HUES6 (cell line): ENCODE measurements at regions not wholly inside any gene's neighbourhood (a gene's known extent, or its start where the extent isn't known, plus 50 kb on each side); places are given as distances from the start of the nearest gene placed in this dataset.
"Not testable (repeated sequence)": the region's sequence is repeated elsewhere in the genome, so short reads cannot be mapped to it uniquely, and the experiment has no call there.

Experiments
- H3K27ac ChIP-seq: 2 replicates; pipeline ENCODE4 v1.7.0; 2013; ENCODE audit warnings: low read depth, mild to moderate bottlenecking, low read length, inconsistent platforms
- H3K27me3 ChIP-seq: 2 replicates; pipeline ENCODE4 v1.6.1; 2013; ENCODE audit warnings: low read length; ENCODE audit not compliant: control insufficient read depth, insufficient read depth
- H3K36me3 ChIP-seq: 2 replicates; pipeline ENCODE4 v1.6.1; 2013; ENCODE audit warnings: low read length; ENCODE audit not compliant: control insufficient read depth, insufficient read depth
- H3K4me1 ChIP-seq: 2 replicates; pipeline ENCODE4 v1.6.1; 2013; ENCODE audit warnings: low read length; ENCODE audit not compliant: control insufficient read depth, insufficient read depth
- H3K4me3 ChIP-seq: 2 replicates; pipeline ENCODE4 v1.5.1; 2013; ENCODE audit warnings: low read depth, low read length
- H3K9ac ChIP-seq: one replicate; pipeline ENCODE4 v1.6.1; 2013; ENCODE audit warnings: mild to moderate bottlenecking, low read length
- H3K9me3 ChIP-seq: 2 replicates; pipeline ENCODE4 v1.6.1; 2013; ENCODE audit warnings: low read depth, low read length; ENCODE audit not compliant: control insufficient read depth, insufficient read depth

DNA sequence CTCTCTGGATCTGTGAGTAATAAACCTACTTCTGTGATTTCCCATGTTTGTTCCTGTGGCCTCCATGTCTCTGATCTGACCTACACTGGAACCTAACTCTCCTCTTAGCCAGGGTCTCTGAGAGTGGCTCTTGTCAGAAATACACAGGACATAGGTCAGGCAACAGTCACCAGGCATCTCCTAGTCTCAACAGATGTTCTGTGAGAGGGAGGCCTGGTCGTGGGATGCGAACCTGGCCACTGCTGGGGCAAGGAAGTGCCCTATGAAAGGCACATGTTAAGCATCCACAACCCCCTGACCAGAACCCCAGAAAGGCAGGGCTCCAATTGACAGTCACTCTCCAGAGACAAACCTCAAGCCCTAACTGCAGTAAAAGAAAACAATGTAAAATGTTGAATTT is 2771.5 kb downstream of the RPIA start:
- not testable (repeated sequence) for H3K27ac ChIP-seq, H3K36me3 ChIP-seq, H3K4me3 ChIP-seq, H3K27me3 ChIP-seq, H3K9me3 ChIP-seq, H3K9ac ChIP-seq, H3K4me1 ChIP-seq

GRCh38 chr2:91466780-91467363 is 2775.4 kb downstream of the RPIA start:
- H3K4me1 ChIP-seq, H3K36me3 ChIP-seq: not testable (repeated sequence)

GRCh38 chr2:91476244-91476935 is 2784.9 kb downstream of the RPIA start:
- not testable (repeated sequence) for H3K4me1 ChIP-seq, H3K9me3 ChIP-seq
- peaks cover 42% of the 10 kb centered on the region for H3K27me3 ChIP-seq

More at GRCh38 chr2:91466780-91467363, 2775.4 kb downstream of the RPIA start:
- not testable (repeated sequence) for H3K27ac ChIP-seq, H3K9me3 ChIP-seq, H3K9ac ChIP-seq, H3K4me3 ChIP-seq
- H3K27me3 ChIP-seq: peaks cover 12% of the 10 kb centered on the region; the same call in 1 of the 2 replicates

DNA sequence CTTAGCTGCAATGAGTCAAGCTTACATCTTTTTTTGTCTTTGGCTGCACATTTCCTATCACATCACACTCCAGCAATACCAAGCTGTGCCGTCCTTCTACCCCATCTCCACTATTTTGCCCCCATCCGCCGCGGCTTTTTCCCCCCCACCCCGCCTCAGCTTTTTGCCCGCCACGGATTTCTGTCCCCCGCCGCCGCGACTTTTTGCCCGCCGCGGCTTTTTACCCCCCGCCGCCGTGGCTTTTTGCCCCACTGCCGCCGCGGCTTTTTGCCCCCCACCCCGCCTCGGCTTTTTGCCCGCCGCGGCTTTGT is 2785.4 kb downstream of the RPIA start:
- not testable (repeated sequence) for H3K4me1 ChIP-seq, H3K9me3 ChIP-seq, H3K9ac ChIP-seq, H3K4me3 ChIP-seq, H3K27ac ChIP-seq, H3K36me3 ChIP-seq
- peaks cover 42% of the 10 kb centered on the region for H3K27me3 ChIP-seq

More at GRCh38 chr2:91476244-91476935, 2784.9 kb downstream of the RPIA start:
- H3K4me3 ChIP-seq, H3K27ac ChIP-seq, H3K9ac ChIP-seq, H3K36me3 ChIP-seq: not testable (repeated sequence)

DNA sequence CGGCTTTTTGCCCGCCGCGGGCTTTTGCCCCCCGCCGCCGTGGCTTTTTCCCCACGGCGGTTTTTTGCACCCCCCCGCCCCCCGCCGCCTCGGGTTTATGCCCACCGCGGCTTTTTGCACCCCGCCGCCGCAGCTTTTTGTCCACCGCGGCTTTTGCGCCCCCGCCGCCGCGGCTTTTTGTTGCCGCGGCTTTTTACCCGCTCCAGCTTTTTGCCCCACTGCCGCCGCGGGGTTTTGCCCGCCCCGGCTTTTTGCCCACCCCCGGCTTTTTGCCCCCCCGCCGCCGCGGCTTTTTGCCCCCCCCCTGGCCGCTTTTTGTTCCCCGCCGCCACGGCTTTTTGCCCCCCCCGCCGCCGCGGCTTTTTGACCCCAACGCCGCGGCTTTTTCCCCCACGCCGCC is 2785.8 kb downstream of the RPIA start:
- not testable (repeated sequence) for H3K9ac ChIP-seq, H3K4me3 ChIP-seq, H3K4me1 ChIP-seq, H3K9me3 ChIP-seq, H3K36me3 ChIP-seq, H3K27ac ChIP-seq
- H3K27me3 ChIP-seq: peaks cover 39% of the 10 kb centered on the region

GRCh38 chr2:91477731-91478672 is 2786.5 kb downstream of the RPIA start:
- Histone ChIP-seq H3K4me3 (peak overlapping the region; percentile 31; the same call in 1 of the 2 replicates), H3K4me1 (no peaks in the 10 kb centered on the region), H3K9me3 (no peaks in the 10 kb centered on the region), H3K9ac (no peak overlapping the region), H3K27me3 (peaks cover 35% of the 10 kb centered on the region), H3K27ac (no peak overlapping the region), H3K36me3 (no peaks in the 10 kb centered on the region)

GRCh38 chr2:91478851-91479718 is 2787.6 kb downstream of the RPIA start:
- not testable (repeated sequence) for H3K9me3 ChIP-seq, H3K9ac ChIP-seq, H3K27ac ChIP-seq, H3K4me1 ChIP-seq, H3K36me3 ChIP-seq
- peaks cover 31% of the 10 kb centered on the region for H3K27me3 ChIP-seq
- peak overlapping the region; percentile 42 for H3K4me3 ChIP-seq

DNA sequence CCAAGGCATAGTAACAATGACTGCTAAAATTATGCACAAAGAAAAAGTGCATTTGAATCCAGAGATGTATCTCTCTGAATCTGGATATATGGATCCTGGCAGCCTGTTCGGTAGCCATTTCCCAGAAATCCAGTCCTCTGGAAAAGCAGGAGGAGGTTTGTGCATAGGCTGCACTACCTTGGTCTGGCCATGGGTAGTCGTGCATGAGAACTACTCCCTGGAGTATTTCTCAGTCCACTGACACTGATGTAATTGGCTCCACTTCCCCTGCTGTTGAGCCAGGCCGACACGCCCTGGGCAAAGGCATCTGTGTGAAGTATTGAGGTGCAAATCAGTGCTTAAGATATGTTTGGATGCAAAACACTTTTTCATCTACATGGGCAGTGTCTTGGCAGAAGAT is 2793.8 kb downstream of the RPIA start:
- not testable (repeated sequence) for H3K4me3 ChIP-seq, H3K9me3 ChIP-seq, H3K27ac ChIP-seq, H3K36me3 ChIP-seq, H3K27me3 ChIP-seq, H3K4me1 ChIP-seq, H3K9ac ChIP-seq

DNA sequence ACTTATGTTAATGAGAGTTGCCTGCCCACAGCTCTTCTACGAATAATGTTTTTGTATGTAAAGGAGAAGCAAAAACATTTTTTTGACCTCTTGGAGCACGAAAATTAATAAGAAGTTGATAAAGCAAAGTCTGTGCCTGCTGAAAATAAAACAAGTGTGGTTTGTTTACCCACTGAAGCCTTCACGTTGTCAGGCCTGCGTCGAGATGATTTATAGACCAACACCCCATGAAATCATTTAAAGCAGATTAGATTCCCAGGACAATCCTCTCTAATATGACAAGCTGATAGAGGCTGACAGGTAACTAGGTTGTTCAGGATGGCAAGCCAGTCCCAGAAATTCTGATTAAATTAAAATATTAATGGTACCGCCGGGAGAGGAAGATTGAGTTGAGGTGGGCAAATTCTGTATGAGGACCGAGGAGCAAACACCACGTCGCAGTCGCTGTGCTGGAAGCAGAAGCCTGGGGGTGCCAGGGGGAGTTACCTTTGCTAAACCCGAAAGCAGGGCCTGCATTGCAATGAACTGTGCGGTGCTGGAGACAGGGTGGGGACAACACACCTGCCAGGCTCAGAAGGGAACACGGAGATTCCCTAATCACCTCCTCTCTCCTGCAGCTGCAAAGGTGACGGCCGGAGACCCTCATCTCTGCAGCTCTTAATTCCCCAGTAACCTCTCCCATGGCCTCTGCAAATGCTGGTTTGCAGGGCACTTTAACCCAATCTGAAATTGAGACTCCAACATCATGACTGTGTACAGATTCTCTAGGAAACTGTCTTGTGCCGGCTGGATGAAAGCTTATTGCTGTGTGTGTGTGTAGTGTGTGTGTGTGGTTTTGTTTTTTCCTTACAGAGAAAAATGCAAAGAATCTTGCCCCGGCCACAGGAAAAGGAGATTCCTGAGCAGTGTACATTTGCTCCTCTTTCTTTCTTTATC is 2805.9 kb downstream of the RPIA start:
- H3K27ac ChIP-seq, H3K9me3 ChIP-seq, H3K4me1 ChIP-seq, H3K4me3 ChIP-seq, H3K27me3 ChIP-seq, H3K9ac ChIP-seq, H3K36me3 ChIP-seq: not testable (repeated sequence)

DNA sequence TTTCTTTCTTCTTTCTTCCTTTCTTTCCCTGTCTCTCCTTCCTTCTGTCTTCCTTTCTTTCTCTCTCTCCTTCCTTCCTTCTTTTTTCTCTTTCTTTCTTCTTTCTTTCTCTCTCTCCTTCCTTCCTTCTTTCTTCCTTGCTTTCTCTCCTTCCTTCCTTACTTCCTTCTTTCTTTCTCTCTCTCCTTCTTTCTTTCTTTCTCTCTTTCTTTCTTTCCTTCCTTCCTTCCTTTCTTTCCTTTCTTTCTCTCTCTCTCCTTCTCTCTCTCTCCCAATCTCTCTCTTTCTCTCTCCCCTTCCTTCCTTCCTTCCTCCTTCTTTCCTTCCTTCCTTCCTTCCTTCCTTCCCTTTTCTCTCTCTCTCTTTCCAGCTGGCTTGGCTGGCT is 2806.6 kb downstream of the RPIA start:
- H3K9me3 ChIP-seq, H3K36me3 ChIP-seq, H3K27me3 ChIP-seq, H3K9ac ChIP-seq, H3K4me1 ChIP-seq, H3K27ac ChIP-seq, H3K4me3 ChIP-seq: not testable (repeated sequence)
